Suppressor macrophage treated with lipopolysaccharide for 4 hours (primary cell): ENCODE measurements at regions not wholly inside any gene's neighbourhood (a gene's known extent, or its start where the extent isn't known, plus 50 kb on each side); places are given as distances from the start of the nearest gene placed in this dataset.
"Not testable (repeated sequence)": the region's sequence is repeated elsewhere in the genome, so short reads cannot be mapped to it uniquely, and the experiment has no call there.

ENCODE experiments used
- DNase-seq: peaks from one replicate; pipeline ENCODE4 v3.0.0-alpha.2; 2020

GRCh38 chr4:118589471-118590055 lies 95.6 kb upstream of the METTL14 start:
- DNase-seq: no peak

GRCh38 chr4:118591339-118592046 lies 93.7 kb upstream of the METTL14 start:
- peak; percentile 98 for DNase-seq

- DNase-seq: not testable (repeated sequence)
Measured at GRCh38 chr4:118592289-118592688, 92.9 kb upstream of the METTL14 start.

- peak; percentile 36 for DNase-seq
Measured at GRCh38 chr4:118595883-118596282, 89.3 kb upstream of the METTL14 start.

GRCh38 chr4:118625097-118625496 lies 60.1 kb upstream of the METTL14 start:
- not testable (repeated sequence) for DNase-seq

GRCh38 chr4:118629697-118630096 lies 55.5 kb upstream of the METTL14 start:
- peak; percentile 56 for DNase-seq

GRCh38 chr4:118630897-118631296 lies 54.3 kb upstream of the METTL14 start:
- not testable (repeated sequence) for DNase-seq

GRCh38 chr4:118631321-118632050 lies 53.7 kb upstream of the METTL14 start:
- DNase-seq: not testable (repeated sequence)

GRCh38 chr4:118633476-118633875 lies 51.7 kb upstream of the METTL14 start:
- not testable (repeated sequence) for DNase-seq

GRCh38 chr4:118634126-118634875 lies 50.9 kb upstream of the METTL14 start:
- DNase-seq: not testable (repeated sequence)
